ENCODE measurements at regions not wholly inside any gene's neighbourhood (a gene's known extent, or its start where the extent isn't known, plus 50 kb on each side); places are given as distances from the start of the nearest gene placed in this dataset.

DNA sequence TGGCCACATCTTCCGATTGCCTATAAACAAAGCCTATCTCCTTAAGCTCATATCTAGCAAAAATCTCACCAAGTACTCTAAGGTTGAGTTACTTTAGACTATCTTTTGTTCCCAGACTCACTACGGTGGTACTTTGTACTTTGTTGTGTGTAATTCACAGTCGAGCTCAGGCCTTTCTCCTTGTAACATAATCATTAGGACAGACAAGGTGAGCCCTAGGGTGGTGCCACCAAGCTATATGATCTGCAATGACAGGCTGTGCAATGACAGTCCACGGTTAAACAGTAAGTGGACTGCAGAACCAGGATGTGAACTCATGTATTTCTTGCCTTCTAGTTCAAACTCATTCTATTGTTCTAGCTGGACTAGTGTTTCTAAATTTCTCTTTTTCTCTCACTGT, 132.2 kb downstream of the UBE2U start:
- Histone ChIP-seq H3K36me3 (replicated peaks in 1 of 2; ENCODE audit: control insufficient read depth in 1 of 2, insufficient read depth in 2 of 2, low read length in 2 of 2) (no peaks in the 10 kb centered on the region), H3K9me3 (replicated peaks in 1 of 2; ENCODE audit: control insufficient read depth in 1 of 2, insufficient read depth in 1 of 2, low read length in 2 of 2) (no peaks in the 10 kb centered on the region), H3K27ac (ENCODE audit: low read depth in 1 of 2, low read length in 2 of 2) (no peak overlapping the region), H3K9ac (ENCODE audit: insufficient read depth, low read length, poor library complexity, severe bottlenecking) (no peak overlapping the region), H3K79me2 (ENCODE audit: insufficient read depth, low read length) (no peaks in the 10 kb centered on the region), H2AFZ (ENCODE audit: insufficient read depth, low read depth, low read length, poor library complexity, severe bottlenecking) (no peak overlapping the region), H3K4me1 (ENCODE audit: control insufficient read depth in 1 of 2, insufficient read depth in 2 of 2, low read length in 2 of 2) (no peaks in the 10 kb centered on the region), H3K4me2 (replicated peaks; ENCODE audit: extremely low read depth, low read length, poor library complexity, severe bottlenecking) (no peak overlapping the region), H3K27me3 (ENCODE audit: control insufficient read depth in 2 of 2, insufficient read depth in 2 of 2, low read length in 2 of 2) (no peaks in the 10 kb centered on the region), H3K4me3 (replicated peaks in 1 of 3; ENCODE audit: low read depth in 2 of 3, low read length in 3 of 3) (no peak overlapping the region), H4K20me1 (ENCODE audit: insufficient read depth, low read length) (no peaks in the 10 kb centered on the region)
- DNase-seq: no peak
- 67% methylated on average over 1 of the region's 4 CpGs for WGBS (ENCODE audit: insufficient coverage)
- Mint-ChIP-seq H3K4me1 (no peaks in the 10 kb centered on the region), H3K27ac (no peak overlapping the region), H3K36me3 (no peaks in the 10 kb centered on the region), H3K9me3 (no peaks in the 10 kb centered on the region), H3K4me3 (no peak overlapping the region), H3K27me3 (ENCODE audit: low read depth in 3 of 3) (no peaks in the 10 kb centered on the region)
- intact Hi-C loops (cut with micrococcal nuclease): no loop called here
- TF ChIP-seq, protein P1, sequence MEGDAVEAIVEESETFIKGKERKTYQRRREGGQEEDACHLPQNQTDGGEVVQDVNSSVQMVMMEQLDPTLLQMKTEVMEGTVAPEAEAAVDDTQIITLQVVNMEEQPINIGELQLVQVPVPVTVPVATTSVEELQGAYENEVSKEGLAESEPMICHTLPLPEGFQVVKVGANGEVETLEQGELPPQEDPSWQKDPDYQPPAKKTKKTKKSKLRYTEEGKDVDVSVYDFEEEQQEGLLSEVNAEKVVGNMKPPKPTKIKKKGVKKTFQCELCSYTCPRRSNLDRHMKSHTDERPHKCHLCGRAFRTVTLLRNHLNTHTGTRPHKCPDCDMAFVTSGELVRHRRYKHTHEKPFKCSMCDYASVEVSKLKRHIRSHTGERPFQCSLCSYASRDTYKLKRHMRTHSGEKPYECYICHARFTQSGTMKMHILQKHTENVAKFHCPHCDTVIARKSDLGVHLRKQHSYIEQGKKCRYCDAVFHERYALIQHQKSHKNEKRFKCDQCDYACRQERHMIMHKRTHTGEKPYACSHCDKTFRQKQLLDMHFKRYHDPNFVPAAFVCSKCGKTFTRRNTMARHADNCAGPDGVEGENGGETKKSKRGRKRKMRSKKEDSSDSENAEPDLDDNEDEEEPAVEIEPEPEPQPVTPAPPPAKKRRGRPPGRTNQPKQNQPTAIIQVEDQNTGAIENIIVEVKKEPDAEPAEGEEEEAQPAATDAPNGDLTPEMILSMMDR (IDR thresholded peaks at IDR 0.05): no peak

DNA sequence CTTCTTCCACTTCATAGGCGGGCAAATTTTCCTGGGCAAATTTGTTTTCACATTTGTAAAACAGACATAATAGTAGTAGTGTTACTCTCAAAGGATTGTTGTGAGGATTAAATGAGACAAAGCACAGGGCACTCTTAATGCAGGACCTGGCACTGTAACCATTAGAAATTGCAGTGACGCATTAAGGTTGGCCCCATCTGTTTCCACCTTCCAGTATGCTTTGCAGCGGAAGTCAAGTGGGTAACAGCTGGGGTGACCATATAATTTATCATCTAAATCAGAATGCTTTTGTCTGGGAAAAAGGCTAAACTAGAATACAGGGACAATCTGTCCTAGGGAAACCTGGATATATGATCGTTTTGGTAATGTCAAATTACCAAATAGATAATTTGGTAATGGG, 132.5 kb upstream of the CACHD1 start:
- no peak for DNase-seq
- Mint-ChIP-seq H3K9me3 (no peaks in the 10 kb centered on the region), H3K27me3 (ENCODE audit: low read depth in 3 of 3) (peaks cover 0 to 3% (median 0%) of the 10 kb centered on the region in 3 donors), H3K36me3 (no peaks in the 10 kb centered on the region), H3K4me1 (peaks cover 3% of the 10 kb centered on the region), H3K27ac (no peak overlapping the region), H3K4me3 (no peak overlapping the region)
- 100% methylated on average over 1 of the region's 4 CpGs for WGBS (ENCODE audit: insufficient coverage)
- Histone ChIP-seq H3K9ac (ENCODE audit: insufficient read depth, low read length, poor library complexity, severe bottlenecking) (no peak overlapping the region), H3K79me2 (ENCODE audit: insufficient read depth, low read length) (no peaks in the 10 kb centered on the region), H3K36me3 (replicated peaks in 1 of 2; ENCODE audit: control insufficient read depth in 1 of 2, insufficient read depth in 2 of 2, low read length in 2 of 2) (no peaks in the 10 kb centered on the region), H3K27ac (ENCODE audit: low read depth in 1 of 2, low read length in 2 of 2) (no peak overlapping the region), H3K9me3 (replicated peaks in 1 of 2; ENCODE audit: control insufficient read depth in 1 of 2, insufficient read depth in 1 of 2, low read length in 2 of 2) (no peaks in the 10 kb centered on the region), H3K4me3 (replicated peaks in 1 of 3; ENCODE audit: low read depth in 2 of 3, low read length in 3 of 3) (no peak overlapping the region), H2AFZ (ENCODE audit: insufficient read depth, low read depth, low read length, poor library complexity, severe bottlenecking) (no peak overlapping the region), H3K27me3 (ENCODE audit: control insufficient read depth in 2 of 2, insufficient read depth in 2 of 2, low read length in 2 of 2) (no peaks in the 10 kb centered on the region), H4K20me1 (ENCODE audit: insufficient read depth, low read length) (no peaks in the 10 kb centered on the region), H3K4me1 (ENCODE audit: control insufficient read depth in 1 of 2, insufficient read depth in 2 of 2, low read length in 2 of 2) (no peaks in the 10 kb centered on the region), H3K4me2 (replicated peaks; ENCODE audit: extremely low read depth, low read length, poor library complexity, severe bottlenecking) (no peak overlapping the region)
- TF ChIP-seq, protein P1 (IDR thresholded peaks at IDR 0.05): no peak
- intact Hi-C loops (cut with micrococcal nuclease): no loop called here
